ENCODE measurements at regions not wholly inside any gene's neighbourhood (a gene's known extent, or its start where the extent isn't known, plus 50 kb on each side); places are given as distances from the start of the nearest gene placed in this dataset.

- TF ChIP-seq EZH2 (IDR thresholded peaks at IDR 0.05; ENCODE audit: borderline replicate concordance, low read length) (no peak), CTCF (conservative IDR thresholded peaks at IDR 0.05 in 1 of 2, IDR thresholded peaks at IDR 0.05 in 1 of 2; ENCODE audit: extremely low read depth in 1 of 2, insufficient read depth in 1 of 2, low read depth in 1 of 2, low read length in 2 of 2) (no peak)
These were observed 328.1 kb downstream of the HACE1 start for GRCh38 chr6:104531646-104532045.
